A549 (cell line): ENCODE measurements at regions not wholly inside any gene's neighbourhood (a gene's known extent, or its start where the extent isn't known, plus 50 kb on each side); places are given as distances from the start of the nearest gene placed in this dataset.

Source experiments
- ATAC-seq, 2 experiments: fragments of 200-7000 bp in 1 of 2; fragments of >200 bp in 1 of 2; cut with Nextera tagmentation in 1 of 2; cut with Tn5 transposase in 1 of 2; 3 replicates each; pipeline versions ENCODE4 v1.8.0 to v1.9.1; 2018 to 2020; ENCODE audit warnings: mild to moderate bottlenecking in 1 of 2, moderate library complexity in 1 of 2
- CTCF ChIA-PET: fragments of 300-600 bp; sonication (Branson Sonifier 250); formaldehyde crosslinking; extraction: SDS; loops from one replicate; lab custom pipeline; 2021; ENCODE audit warnings: antibody characterized with exemption, inconsistent platforms; lab: Yijun Ruan, JAX
- POLR2A ChIA-PET: fragments of 350-600 bp; formaldehyde crosslinking; extraction: SDS; loops from one replicate; lab custom pipeline; 2021; ENCODE audit warnings: antibody characterized with exemption, inconsistent platforms; lab: Yijun Ruan, JAX
- DNase-seq, 2 experiments: peaks; one replicate each; pipeline versions ENCODE4 v3.0.0 to v3.0.0-alpha.2; 2011 to 2016; ENCODE audit warnings: low read depth in 1 of 2, low spot score in 1 of 2
- FAIRE-seq: peaks from 2 replicates; lab custom pipeline; 2011; peaks lifted over from hg19 to GRCh38; lab: Jason Lieb, UNC
- H3K27ac ChIP-seq, 2 experiments: fragments of >200 bp; sonication (Bioruptor Twin); formaldehyde crosslinking; 3 replicates each; pipeline ENCODE4 v1.5.1; 2016 to 2017
- H3K4me1 ChIP-seq: fragments of >200 bp; sonication (Bioruptor Twin); formaldehyde crosslinking; 3 replicates; pipeline ENCODE4 v1.6.1; 2016
- H3K4me2 ChIP-seq: fragments of >200 bp; sonication (Bioruptor Twin); formaldehyde crosslinking; 3 replicates; pipeline ENCODE4 v1.6.1; 2016
- H3K4me3 ChIP-seq: fragments of >200 bp; sonication (Bioruptor Twin); formaldehyde crosslinking; 3 replicates; pipeline ENCODE4 v1.5.1; 2016
- H3K9me3 ChIP-seq: fragments of >200 bp; sonication (Bioruptor Twin); formaldehyde crosslinking; 3 replicates; pipeline ENCODE4 v1.6.1; 2016
- CBX8 ChIP-seq: fragments of 200-600 bp; sonication (generic); IDR thresholded peaks from 2 replicates; pipeline ENCODE4 v1.6.1; 2016
- CHD2 ChIP-seq: fragments of 150-350 bp; IDR thresholded peaks from 2 replicates; pipeline ENCODE4 v1.6.1; 2014; ENCODE audit warnings: low read length; ENCODE audit not compliant: partially characterized antibody
- CHD4 ChIP-seq: fragments of 200-600 bp; sonication (generic); IDR thresholded peaks from 2 replicates; pipeline ENCODE4 v1.6.1; 2016; ENCODE audit warnings: antibody characterized with exemption, mild to moderate bottlenecking, borderline replicate concordance
- EHF ChIP-seq: fragments of 250-450 bp; sonication (Bioruptor Pico); IDR thresholded peaks from 2 replicates; pipeline ENCODE4 v1.5.0; 2020; ENCODE audit warnings: mild to moderate bottlenecking
- EP300 ChIP-seq, 2 experiments: fragments of >200 bp; sonication (Bioruptor Twin); formaldehyde crosslinking; IDR thresholded peaks; 2 replicates in 1 of 2; 3 replicates in 1 of 2; pipeline ENCODE4 v1.6.1; 2016 to 2017
- FOSB ChIP-seq: fragments of 250-450 bp; sonication (Bioruptor Pico); IDR thresholded peaks from 2 replicates; pipeline ENCODE4 v1.5.0; 2020; ENCODE audit warnings: mild to moderate bottlenecking, moderate library complexity
- FOXS1 ChIP-seq: fragments of 250-450 bp; sonication (Bioruptor Pico); IDR thresholded peaks from 2 replicates; pipeline ENCODE4 v1.5.0; 2020; ENCODE audit warnings: mild to moderate bottlenecking, moderate library complexity
- GATA3 ChIP-seq: IDR thresholded peaks from 2 replicates; pipeline ENCODE4 v1.6.1; 2012; ENCODE audit warnings: borderline replicate concordance
- HDAC2 ChIP-seq: fragments of 200-600 bp; sonication (generic); IDR thresholded peaks from 2 replicates; pipeline ENCODE4 v1.6.1; 2016
- HOXB13 ChIP-seq: fragments of 250-450 bp; sonication (Bioruptor Pico); IDR thresholded peaks from 2 replicates; pipeline ENCODE4 v1.5.0; 2020; ENCODE audit warnings: low read depth, mild to moderate bottlenecking, moderate library complexity
- JUN ChIP-seq, 2 experiments: fragments of >200 bp; sonication (Bioruptor Twin); formaldehyde crosslinking; IDR thresholded peaks; 2 replicates in 1 of 2; 3 replicates in 1 of 2; pipeline ENCODE4 v1.6.1; 2016 to 2017
- JUNB ChIP-seq: fragments of >200 bp; sonication (Bioruptor Twin); formaldehyde crosslinking; IDR thresholded peaks from 2 replicates; pipeline ENCODE4 v1.6.1; 2016
- KDM1A ChIP-seq: fragments of 200-600 bp; sonication (generic); IDR thresholded peaks from 2 replicates; pipeline ENCODE4 v1.6.1; 2016; ENCODE audit warnings: low read depth, mild to moderate bottlenecking
- MAFK ChIP-seq: fragments of 450-650 bp; IDR thresholded peaks from 2 replicates; pipeline ENCODE4 v1.6.1; 2014; ENCODE audit not compliant: partially characterized antibody
- MAZ ChIP-seq: fragments of 150-350 bp; IDR thresholded peaks from 2 replicates; pipeline ENCODE4 v1.6.1; 2014; ENCODE audit warnings: antibody characterized with exemption, low read depth, low read length, borderline replicate concordance
- MYC ChIP-seq: IDR thresholded peaks from 2 replicates; pipeline ENCODE4 v1.6.1; 2012; ENCODE audit warnings: mild to moderate bottlenecking, inconsistent platforms, low read length, improper control_type of control experiment, borderline replicate concordance
- NFE2L2 ChIP-seq: fragments of 150-350 bp; conservative IDR thresholded peaks from 2 replicates; pipeline ENCODE4 v1.6.1; 2014; ENCODE audit warnings: low read length
- NPAS2 ChIP-seq: fragments of 250-450 bp; sonication (Bioruptor Pico); IDR thresholded peaks from 2 replicates; pipeline ENCODE4 v1.8.0; 2022; ENCODE audit warnings: mild to moderate bottlenecking, moderate library complexity, borderline replicate concordance
- NR3C1 ChIP-seq: fragments of >200 bp; sonication (Bioruptor Twin); formaldehyde crosslinking; IDR thresholded peaks from 3 replicates; pipeline ENCODE4 v1.6.1; 2017
- PHF8 ChIP-seq: fragments of 200-600 bp; sonication (generic); IDR thresholded peaks from 2 replicates; pipeline ENCODE4 v1.6.1; 2016; ENCODE audit warnings: low read depth, mild to moderate bottlenecking, antibody characterized with exemption, moderate library complexity, borderline replicate concordance
- POLR2AphosphoS2 ChIP-seq: conservative IDR thresholded peaks from 2 replicates; pipeline ENCODE4 v1.6.1; 2012; ENCODE audit warnings: low read length, improper control_type of control experiment, inconsistent platforms
- RARB ChIP-seq: fragments of 250-450 bp; sonication (Bioruptor Pico); IDR thresholded peaks from 2 replicates; pipeline ENCODE4 v1.8.0; 2021; ENCODE audit warnings: mild to moderate bottlenecking, moderate library complexity
- RNF2 ChIP-seq: fragments of 200-600 bp; sonication (generic); IDR thresholded peaks from 2 replicates; pipeline ENCODE4 v1.6.1; 2016; ENCODE audit warnings: low read depth, mild to moderate bottlenecking, antibody characterized with exemption, moderate library complexity, borderline replicate concordance
- SMC3 ChIP-seq: fragments of >200 bp; sonication (Bioruptor Twin); formaldehyde crosslinking; IDR thresholded peaks from 3 replicates; pipeline ENCODE4 v1.6.1; 2018; ENCODE audit warnings: inconsistent platforms
- SREBF2 ChIP-seq: fragments of 450-650 bp; IDR thresholded peaks from 2 replicates; pipeline ENCODE4 v1.6.1; 2014; ENCODE audit warnings: mild to moderate bottlenecking, moderate library complexity
- TFCP2L1 ChIP-seq: fragments of 250-450 bp; sonication (Bioruptor Pico); IDR thresholded peaks from 2 replicates; pipeline ENCODE4 v1.5.0; 2021; ENCODE audit warnings: mild to moderate bottlenecking
- ZC3H11A ChIP-seq: fragments of 450-650 bp; IDR thresholded peaks from 2 replicates; pipeline ENCODE4 v1.6.1; 2014; ENCODE audit warnings: antibody characterized with exemption, mild to moderate bottlenecking
- ZFP36 ChIP-seq: fragments of 450-650 bp; IDR thresholded peaks from 2 replicates; pipeline ENCODE4 v1.6.1; 2014; ENCODE audit warnings: borderline replicate concordance; ENCODE audit not compliant: partially characterized antibody
- ZNF302 ChIP-seq: fragments of 250-450 bp; sonication (Bioruptor Pico); IDR thresholded peaks from 2 replicates; pipeline ENCODE4 v1.9.0; 2021; ENCODE audit warnings: inconsistent platforms, mild to moderate bottlenecking, moderate library complexity
- WGBS: methylation state at CpG from one replicate; pipeline ENCODE4 v1.1.6; 2017; ENCODE audit errors: missing lambda C conversion rate; 5-methylcytosine and 5-hydroxymethylcytosine counted together
- TF ChIP-seq, protein P1 (sequence below): fragments of >200 bp; sonication (Bioruptor Twin); formaldehyde crosslinking; IDR thresholded peaks from 3 replicates; pipeline ENCODE4 v1.6.1; 2016
- TF ChIP-seq, protein P2 (sequence below): IDR thresholded peaks from 2 replicates; pipeline ENCODE4 v1.6.1; 2012
- TF ChIP-seq, protein P3 (sequence below): IDR thresholded peaks from 2 replicates; pipeline ENCODE4 v1.6.1; 2012

DNA sequence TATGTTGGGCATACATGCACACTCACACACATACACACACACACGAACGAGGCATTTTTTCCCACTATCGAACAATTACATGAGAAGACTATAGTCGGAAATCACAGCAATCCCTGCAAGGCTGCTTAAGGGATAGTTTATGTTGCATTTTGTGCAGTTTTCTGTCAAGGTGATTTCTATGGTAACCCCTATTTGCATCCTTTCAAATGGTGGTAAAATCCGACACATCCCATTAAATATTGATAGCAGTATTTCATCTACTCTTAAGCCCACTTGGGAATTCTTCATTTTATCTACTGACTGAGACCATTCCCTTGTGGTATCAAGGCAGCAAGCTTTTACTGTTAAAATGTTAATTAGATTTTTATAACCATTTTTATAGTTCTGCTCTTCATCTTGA, 457.8 kb downstream of the HACE1 start:
- Histone ChIP-seq H3K4me1 (no peaks in the 10 kb centered on the region), H3K27ac (no peak overlapping the region), H3K4me3 (no peak overlapping the region), H3K9me3 (no peaks in the 10 kb centered on the region), H3K4me2 (no peak overlapping the region)
- TF ChIP-seq, protein P1, sequence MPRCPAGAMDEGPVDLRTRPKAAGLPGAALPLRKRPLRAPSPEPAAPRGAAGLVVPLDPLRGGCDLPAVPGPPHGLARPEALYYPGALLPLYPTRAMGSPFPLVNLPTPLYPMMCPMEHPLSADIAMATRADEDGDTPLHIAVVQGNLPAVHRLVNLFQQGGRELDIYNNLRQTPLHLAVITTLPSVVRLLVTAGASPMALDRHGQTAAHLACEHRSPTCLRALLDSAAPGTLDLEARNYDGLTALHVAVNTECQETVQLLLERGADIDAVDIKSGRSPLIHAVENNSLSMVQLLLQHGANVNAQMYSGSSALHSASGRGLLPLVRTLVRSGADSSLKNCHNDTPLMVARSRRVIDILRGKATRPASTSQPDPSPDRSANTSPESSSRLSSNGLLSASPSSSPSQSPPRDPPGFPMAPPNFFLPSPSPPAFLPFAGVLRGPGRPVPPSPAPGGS: no peak
- TF ChIP-seq PHF8 (no peak), GATA3 (no peak), NPAS2 (CRISPR knock-in tag) (no peak), NR3C1 (no peak), NFE2L2 (no peak), MAFK (no peak)
- TF ChIP-seq, protein P2, sequence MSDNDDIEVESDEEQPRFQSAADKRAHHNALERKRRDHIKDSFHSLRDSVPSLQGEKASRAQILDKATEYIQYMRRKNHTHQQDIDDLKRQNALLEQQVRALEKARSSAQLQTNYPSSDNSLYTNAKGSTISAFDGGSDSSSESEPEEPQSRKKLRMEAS: no peak
- ATAC-seq (no peak), FAIRE-seq (no peak), DNase-seq (no peak)
- POLR2A ChIA-PET: no interaction called here
- WGBS: 56% methylated on average over 5 of the region's 5 CpGs
- CTCF ChIA-PET: no interaction called here

DNA sequence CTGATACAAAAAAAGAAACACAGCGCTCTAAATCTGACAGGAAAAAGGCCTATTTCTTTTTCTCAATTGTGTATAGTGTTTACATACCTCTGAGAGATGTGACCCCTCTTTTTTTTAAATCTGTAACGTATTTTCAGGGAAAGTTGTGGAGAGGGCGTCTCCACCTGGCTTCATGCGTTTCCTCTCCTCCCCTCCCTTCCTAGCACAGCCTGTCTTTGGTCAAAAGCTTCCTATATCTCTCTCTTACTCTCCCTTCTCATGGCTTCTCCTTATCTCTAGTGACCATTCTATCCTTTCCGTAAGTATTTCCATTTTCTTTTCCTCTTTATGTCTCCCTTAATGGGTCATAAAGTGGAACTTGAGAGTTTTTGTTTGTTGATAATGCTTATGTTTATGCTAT, 458.9 kb downstream of the HACE1 start:
- H3K27ac ChIP-seq: no peak overlapping the region
- no peaks in the 10 kb centered on the region for H3K4me1 ChIP-seq
- DNase-seq: no peak
- CTCF ChIA-PET: no interaction called here
- no peak overlapping the region for H3K4me3 ChIP-seq
- FAIRE-seq: no peak
- WGBS: 41% methylated on average over 5 of the region's 5 CpGs
- POLR2A ChIA-PET: no interaction called here
- ATAC-seq: no peak
- TF ChIP-seq CHD2 (no peak), HDAC2 (no peak), EP300 (IDR thresholded peaks at IDR 0.05) (no peak), CHD4 (no peak), KDM1A (no peak), JUNB (no peak), MAFK (no peak), MAZ (no peak), RNF2 (no peak)
- TF ChIP-seq, protein P3, sequence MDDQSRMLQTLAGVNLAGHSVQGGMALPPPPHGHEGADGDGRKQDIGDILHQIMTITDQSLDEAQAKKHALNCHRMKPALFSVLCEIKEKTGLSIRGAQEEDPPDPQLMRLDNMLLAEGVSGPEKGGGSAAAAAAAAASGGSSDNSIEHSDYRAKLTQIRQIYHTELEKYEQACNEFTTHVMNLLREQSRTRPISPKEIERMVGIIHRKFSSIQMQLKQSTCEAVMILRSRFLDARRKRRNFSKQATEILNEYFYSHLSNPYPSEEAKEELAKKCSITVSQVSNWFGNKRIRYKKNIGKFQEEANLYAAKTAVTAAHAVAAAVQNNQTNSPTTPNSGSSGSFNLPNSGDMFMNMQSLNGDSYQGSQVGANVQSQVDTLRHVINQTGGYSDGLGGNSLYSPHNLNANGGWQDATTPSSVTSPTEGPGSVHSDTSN: no peak
- no peak overlapping the region for H3K4me2 ChIP-seq
- H3K9me3 ChIP-seq: no peaks in the 10 kb centered on the region

DNA sequence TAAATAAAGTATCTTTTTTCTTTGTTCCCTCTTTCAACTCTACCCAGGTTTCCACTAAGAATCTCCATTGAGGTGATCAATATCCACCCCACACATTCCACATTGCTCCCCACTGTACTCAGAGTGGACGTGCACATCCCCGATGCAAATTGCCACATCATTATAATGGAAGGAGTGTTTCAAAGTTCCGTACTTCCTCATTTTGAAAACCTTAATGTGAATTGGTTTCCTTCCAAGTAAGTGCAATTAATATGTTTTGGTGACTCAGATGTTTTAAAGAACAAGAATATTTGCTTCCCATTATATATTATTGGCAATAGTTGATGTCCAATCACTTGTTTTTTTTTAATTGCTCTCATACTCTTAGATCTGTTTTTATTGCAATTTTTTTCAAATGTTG, 463.6 kb downstream of the HACE1 start:
- TF ChIP-seq ZC3H11A (no peak), MYC (no peak), HOXB13 (CRISPR knock-in tag) (no peak)
- TF ChIP-seq, protein P2: no peak
- 22% methylated on average over 3 of the region's 3 CpGs for WGBS
- Histone ChIP-seq H3K4me2 (no peak overlapping the region), H3K9me3 (no peaks in the 10 kb centered on the region), H3K4me1 (no peaks in the 10 kb centered on the region), H3K27ac (no peak overlapping the region), H3K4me3 (no peak overlapping the region)
- DNase-seq (no peak), FAIRE-seq (no peak), ATAC-seq (no peak)
- ChIA-PET POLR2A (no interaction called here), CTCF (no interaction called here)

DNA sequence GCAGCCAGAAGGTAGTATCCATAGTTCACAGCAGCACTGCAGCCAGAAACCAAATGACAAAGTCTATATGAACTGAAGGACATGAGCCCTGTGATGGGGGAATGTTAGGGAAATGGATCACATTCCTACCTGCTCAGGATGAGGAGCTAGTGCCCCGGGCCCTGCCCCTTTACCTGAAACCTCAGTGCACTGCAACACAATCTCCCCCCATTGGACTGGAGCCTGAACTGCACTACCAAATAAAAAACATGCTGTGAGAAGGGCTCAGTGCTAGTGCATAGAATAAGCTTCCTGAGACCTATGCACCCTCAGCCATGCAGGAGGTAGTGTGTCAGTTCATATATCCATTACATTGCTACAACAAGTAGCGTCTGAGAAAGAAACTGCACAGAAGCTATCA, 477.8 kb downstream of the HACE1 start:
- no peak for FAIRE-seq
- POLR2A ChIA-PET: no interaction called here
- WGBS: 6% methylated on average over 2 of the region's 2 CpGs
- H3K4me1 ChIP-seq: no peaks in the 10 kb centered on the region
- no peak overlapping the region for H3K4me3 ChIP-seq
- no peaks in the 10 kb centered on the region for H3K9me3 ChIP-seq
- H3K27ac ChIP-seq: no peak overlapping the region
- TF ChIP-seq MAZ (no peak), ZNF302 (CRISPR knock-in tag) (no peak), JUN (IDR thresholded peaks at IDR 0.05) (no peak), MYC (no peak), KDM1A (no peak), HDAC2 (no peak), GATA3 (no peak), POLR2AphosphoS2 (no peak), TFCP2L1 (CRISPR knock-in tag) (no peak), FOSB (CRISPR knock-in tag) (no peak), ZFP36 (no peak), EHF (CRISPR knock-in tag) (no peak), CBX8 (no peak), RARB (CRISPR knock-in tag) (no peak), SREBF2 (no peak), SMC3 (no peak), FOXS1 (CRISPR knock-in tag) (no peak)
- TF ChIP-seq, protein P1: no peak
- TF ChIP-seq, all 56 proteins: peak for 0
- CTCF ChIA-PET: no interaction called here
- H3K4me2 ChIP-seq: no peak overlapping the region
- DNase-seq (no peak), ATAC-seq (no peak)
